Liver (tissue), 8 donors: ENCODE measurements at regions not wholly inside any gene's neighbourhood (a gene's known extent, or its start where the extent isn't known, plus 50 kb on each side); places are given as distances from the start of the nearest gene placed in this dataset.

Experiments used
- DNase-seq: peaks from one replicate; pipeline ENCODE4 v3.0.0-alpha.2; 2017; ENCODE audit warnings: low spot score
- H3K27ac ChIP-seq, 2 donors: one replicate each; pipeline ENCODE4 v1.7.0; 2013; ENCODE audit warnings: inconsistent platforms in 2 of 2, low read length in 2 of 2, control low read depth in 1 of 2, low read depth in 1 of 2, mild to moderate bottlenecking in 1 of 2
- H3K27me3 ChIP-seq, 4 donors: one replicate each; pipeline versions ENCODE4 v1.6.1 to v1.7.0; 2013; ENCODE audit warnings: low read length in 3 of 4, inconsistent platforms in 1 of 4, mild to moderate bottlenecking in 1 of 4, moderate library complexity in 1 of 4; ENCODE audit not compliant: control insufficient read depth in 4 of 4, insufficient read depth in 4 of 4
- H3K36me3 ChIP-seq, 4 donors: one replicate each; pipeline versions ENCODE4 v1.6.1 to v1.7.0; 2013; ENCODE audit warnings: low read length in 3 of 4, mild to moderate bottlenecking in 3 of 4, low read depth in 1 of 4, moderate library complexity in 1 of 4; ENCODE audit not compliant: control insufficient read depth in 4 of 4, insufficient read depth in 3 of 4
- H3K4me1 ChIP-seq, 4 donors: one replicate each; pipeline versions ENCODE4 v1.6.1 to v1.7.0; 2013; ENCODE audit warnings: low read length in 3 of 4, mild to moderate bottlenecking in 3 of 4, moderate library complexity in 1 of 4; ENCODE audit not compliant: control insufficient read depth in 4 of 4, insufficient read depth in 4 of 4
- H3K4me3 ChIP-seq, 3 donors: one replicate each; pipeline versions ENCODE4 v1.6.1 to v1.7.0; 2013; ENCODE audit warnings: low read length in 3 of 3, control low read depth in 1 of 3, low read depth in 1 of 3, mild to moderate bottlenecking in 1 of 3
- H3K9ac ChIP-seq, 2 donors: one replicate each; pipeline ENCODE4 v1.7.0; 2013; ENCODE audit warnings: low read length in 2 of 2, mild to moderate bottlenecking in 2 of 2, moderate library complexity in 2 of 2, control low read depth in 1 of 2, low read depth in 1 of 2
- H3K9me3 ChIP-seq, 4 donors: one replicate each; pipeline versions ENCODE4 v1.6.1 to v1.7.0; 2013; ENCODE audit warnings: low read length in 3 of 4; ENCODE audit not compliant: control insufficient read depth in 4 of 4
- EGR1 ChIP-seq, 2 donors: IDR thresholded peaks; 2 replicates each; pipeline ENCODE4 v1.6.1; 2016 to 2018; ENCODE audit warnings: antibody characterized with exemption in 2 of 2, low read depth in 2 of 2
- FOXA1 ChIP-seq: IDR thresholded peaks from 2 replicates; pipeline ENCODE4 v1.6.1; 2016; ENCODE audit warnings: antibody characterized with exemption
- FOXA2 ChIP-seq: IDR thresholded peaks from 2 replicates; pipeline ENCODE4 v1.6.1; 2016; ENCODE audit warnings: antibody characterized with exemption
- HNF4A ChIP-seq, 2 donors: conservative IDR thresholded peaks; 2 replicates each; pipeline ENCODE4 v1.6.1; 2016; ENCODE audit warnings: antibody characterized with exemption in 2 of 2, mild to moderate bottlenecking in 2 of 2
- HNF4G ChIP-seq: IDR thresholded peaks from 2 replicates; pipeline ENCODE4 v1.6.1; 2016; ENCODE audit warnings: antibody characterized with exemption
- JUND ChIP-seq, 2 donors: IDR thresholded peaks; 2 replicates each; pipeline ENCODE4 v1.6.1; 2016; ENCODE audit warnings: antibody characterized with exemption in 2 of 2
- NR2F2 ChIP-seq: IDR thresholded peaks from 2 replicates; pipeline ENCODE4 v1.6.1; 2016; ENCODE audit warnings: antibody characterized with exemption
- RAD21 ChIP-seq, 2 donors: IDR thresholded peaks; 2 replicates each; pipeline ENCODE4 v1.6.1; 2016; ENCODE audit warnings: antibody characterized with exemption in 2 of 2, mild to moderate bottlenecking in 2 of 2
- RXRA ChIP-seq, 2 donors: IDR thresholded peaks; 2 replicates each; pipeline ENCODE4 v1.6.1; 2017 to 2018; ENCODE audit warnings: antibody characterized with exemption in 2 of 2, mild to moderate bottlenecking in 1 of 2
- SP1 ChIP-seq: IDR thresholded peaks from 2 replicates; pipeline ENCODE4 v1.6.1; 2018; ENCODE audit warnings: antibody characterized with exemption, mild to moderate bottlenecking
- TAF1 ChIP-seq: conservative IDR thresholded peaks from 2 replicates; pipeline ENCODE4 v1.6.1; 2016; ENCODE audit warnings: antibody characterized with exemption, mild to moderate bottlenecking
- YY1 ChIP-seq: IDR thresholded peaks from 2 replicates; pipeline ENCODE4 v1.6.1; 2016; ENCODE audit warnings: antibody characterized with exemption, mild to moderate bottlenecking
- WGBS: extraction: QIAGEN DNeasy Blood & Tissue Kit; methylation state at CpG from one replicate; pipeline ENCODE4 v1.1.7; 2013; 5-methylcytosine and 5-hydroxymethylcytosine counted together
- TF ChIP-seq, protein P1 (sequence below): IDR thresholded peaks from 2 replicates; pipeline ENCODE4 v1.6.1; 2016; ENCODE audit warnings: antibody characterized with exemption
- TF ChIP-seq, protein P2 (sequence below): IDR thresholded peaks from 2 replicates; pipeline ENCODE4 v1.6.1; 2016; ENCODE audit warnings: antibody characterized with exemption
- TF ChIP-seq, protein P3 (sequence below): fragments of 150-350 bp; IDR thresholded peaks from 2 replicates; pipeline ENCODE4 v1.5.1; 2017; ENCODE audit warnings: improper control_type of control experiment, low read depth, low read length; ENCODE audit not compliant: missing input control
- TF ChIP-seq, protein P4 (sequence below): IDR thresholded peaks from 2 replicates; pipeline ENCODE4 v1.6.1; 2016; ENCODE audit warnings: antibody characterized with exemption, mild to moderate bottlenecking
- TF ChIP-seq, protein P5 (sequence below): IDR thresholded peaks from 2 replicates; pipeline ENCODE4 v1.6.1; 2016; ENCODE audit warnings: antibody characterized with exemption
- donor health status: healthy.
- donor health status: healthy.
- donor health status: healthy.
- donor health status: healthy.
- donor health status: healthy.

DNA sequence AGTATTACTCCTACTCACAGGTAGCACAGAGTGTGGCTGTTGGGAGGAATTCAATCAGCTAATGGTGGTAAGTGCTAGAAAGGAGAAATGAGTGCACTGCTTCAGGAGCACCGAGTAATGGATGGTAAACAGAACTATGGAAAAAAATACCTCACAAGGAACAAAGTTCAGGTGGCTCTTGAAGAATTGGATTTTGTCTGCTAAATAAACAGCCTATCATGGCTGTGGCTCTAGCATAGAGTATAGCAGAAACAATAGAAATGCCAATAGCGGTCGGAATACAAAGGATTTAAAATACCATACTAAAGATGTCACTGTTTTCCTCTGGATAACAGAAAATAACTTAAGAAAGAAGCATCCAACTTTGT, 482.5 kb downstream of the NUP35 start (continued):
- TF ChIP-seq, protein P1, sequence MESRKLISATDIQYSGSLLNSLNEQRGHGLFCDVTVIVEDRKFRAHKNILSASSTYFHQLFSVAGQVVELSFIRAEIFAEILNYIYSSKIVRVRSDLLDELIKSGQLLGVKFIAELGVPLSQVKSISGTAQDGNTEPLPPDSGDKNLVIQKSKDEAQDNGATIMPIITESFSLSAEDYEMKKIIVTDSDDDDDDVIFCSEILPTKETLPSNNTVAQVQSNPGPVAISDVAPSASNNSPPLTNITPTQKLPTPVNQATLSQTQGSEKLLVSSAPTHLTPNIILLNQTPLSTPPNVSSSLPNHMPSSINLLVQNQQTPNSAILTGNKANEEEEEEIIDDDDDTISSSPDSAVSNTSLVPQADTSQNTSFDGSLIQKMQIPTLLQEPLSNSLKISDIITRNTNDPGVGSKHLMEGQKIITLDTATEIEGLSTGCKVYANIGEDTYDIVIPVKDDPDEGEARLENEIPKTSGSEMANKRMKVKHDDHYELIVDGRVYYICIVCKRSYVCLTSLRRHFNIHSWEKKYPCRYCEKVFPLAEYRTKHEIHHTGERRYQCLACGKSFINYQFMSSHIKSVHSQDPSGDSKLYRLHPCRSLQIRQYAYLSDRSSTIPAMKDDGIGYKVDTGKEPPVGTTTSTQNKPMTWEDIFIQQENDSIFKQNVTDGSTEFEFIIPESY = no peak
- no peak for TF ChIP-seq RAD21 (IDR thresholded peaks at IDR 0.05)

DNA sequence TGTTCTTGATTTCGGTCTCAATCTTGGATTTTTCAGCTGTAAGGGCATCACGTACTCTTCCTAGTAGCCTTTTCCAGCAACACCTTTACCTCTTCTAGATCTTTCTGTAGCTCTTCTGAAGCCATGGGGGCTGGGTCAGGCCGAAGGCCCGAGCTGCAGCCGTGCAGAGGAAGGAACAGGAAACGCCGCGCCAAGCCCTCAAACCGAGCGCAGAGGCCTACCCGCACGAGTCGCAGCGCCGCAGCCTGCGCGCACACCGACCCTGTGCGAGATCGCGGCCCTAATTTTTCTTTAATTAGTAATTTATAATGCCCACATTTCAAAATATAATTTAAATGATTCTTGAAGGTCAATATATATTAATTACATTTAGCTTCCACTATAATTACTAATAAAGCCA, 483.8 kb downstream of the NUP35 start:
- Histone ChIP-seq H3K9me3 (no peaks in the 10 kb centered on the region), H3K27ac (no peak overlapping the region), H3K27me3 (no peaks in the 10 kb centered on the region), H3K4me1 (no peaks in the 10 kb centered on the region), H3K9ac (no peak overlapping the region), H3K4me3 (no peak overlapping the region), H3K36me3 (no peaks in the 10 kb centered on the region)
- WGBS = 95% methylated on average over 21 of the region's 21 CpGs
- DNase-seq = no peak
- TF ChIP-seq, protein P2, sequence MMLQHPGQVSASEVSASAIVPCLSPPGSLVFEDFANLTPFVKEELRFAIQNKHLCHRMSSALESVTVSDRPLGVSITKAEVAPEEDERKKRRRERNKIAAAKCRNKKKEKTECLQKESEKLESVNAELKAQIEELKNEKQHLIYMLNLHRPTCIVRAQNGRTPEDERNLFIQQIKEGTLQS = no peak
- TF ChIP-seq JUND (IDR thresholded peaks at IDR 0.05) = no peak
- TF ChIP-seq NR2F2 = no peak
- TF ChIP-seq, protein P1 = no peak
- TF ChIP-seq SP1 = no peak
- no peak for TF ChIP-seq RXRA (IDR thresholded peaks at IDR 0.05)
- TF ChIP-seq FOXA1 = no peak
- TF ChIP-seq, protein P3, sequence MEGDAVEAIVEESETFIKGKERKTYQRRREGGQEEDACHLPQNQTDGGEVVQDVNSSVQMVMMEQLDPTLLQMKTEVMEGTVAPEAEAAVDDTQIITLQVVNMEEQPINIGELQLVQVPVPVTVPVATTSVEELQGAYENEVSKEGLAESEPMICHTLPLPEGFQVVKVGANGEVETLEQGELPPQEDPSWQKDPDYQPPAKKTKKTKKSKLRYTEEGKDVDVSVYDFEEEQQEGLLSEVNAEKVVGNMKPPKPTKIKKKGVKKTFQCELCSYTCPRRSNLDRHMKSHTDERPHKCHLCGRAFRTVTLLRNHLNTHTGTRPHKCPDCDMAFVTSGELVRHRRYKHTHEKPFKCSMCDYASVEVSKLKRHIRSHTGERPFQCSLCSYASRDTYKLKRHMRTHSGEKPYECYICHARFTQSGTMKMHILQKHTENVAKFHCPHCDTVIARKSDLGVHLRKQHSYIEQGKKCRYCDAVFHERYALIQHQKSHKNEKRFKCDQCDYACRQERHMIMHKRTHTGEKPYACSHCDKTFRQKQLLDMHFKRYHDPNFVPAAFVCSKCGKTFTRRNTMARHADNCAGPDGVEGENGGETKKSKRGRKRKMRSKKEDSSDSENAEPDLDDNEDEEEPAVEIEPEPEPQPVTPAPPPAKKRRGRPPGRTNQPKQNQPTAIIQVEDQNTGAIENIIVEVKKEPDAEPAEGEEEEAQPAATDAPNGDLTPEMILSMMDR = no peak
- no peak for TF ChIP-seq RAD21 (IDR thresholded peaks at IDR 0.05)
- no peak for TF ChIP-seq TAF1
- no peak for TF ChIP-seq EGR1 (IDR thresholded peaks at IDR 0.05; ENCODE audit: low read depth in 2 of 2)
- TF ChIP-seq FOXA2 = no peak
- TF ChIP-seq, protein P4, sequence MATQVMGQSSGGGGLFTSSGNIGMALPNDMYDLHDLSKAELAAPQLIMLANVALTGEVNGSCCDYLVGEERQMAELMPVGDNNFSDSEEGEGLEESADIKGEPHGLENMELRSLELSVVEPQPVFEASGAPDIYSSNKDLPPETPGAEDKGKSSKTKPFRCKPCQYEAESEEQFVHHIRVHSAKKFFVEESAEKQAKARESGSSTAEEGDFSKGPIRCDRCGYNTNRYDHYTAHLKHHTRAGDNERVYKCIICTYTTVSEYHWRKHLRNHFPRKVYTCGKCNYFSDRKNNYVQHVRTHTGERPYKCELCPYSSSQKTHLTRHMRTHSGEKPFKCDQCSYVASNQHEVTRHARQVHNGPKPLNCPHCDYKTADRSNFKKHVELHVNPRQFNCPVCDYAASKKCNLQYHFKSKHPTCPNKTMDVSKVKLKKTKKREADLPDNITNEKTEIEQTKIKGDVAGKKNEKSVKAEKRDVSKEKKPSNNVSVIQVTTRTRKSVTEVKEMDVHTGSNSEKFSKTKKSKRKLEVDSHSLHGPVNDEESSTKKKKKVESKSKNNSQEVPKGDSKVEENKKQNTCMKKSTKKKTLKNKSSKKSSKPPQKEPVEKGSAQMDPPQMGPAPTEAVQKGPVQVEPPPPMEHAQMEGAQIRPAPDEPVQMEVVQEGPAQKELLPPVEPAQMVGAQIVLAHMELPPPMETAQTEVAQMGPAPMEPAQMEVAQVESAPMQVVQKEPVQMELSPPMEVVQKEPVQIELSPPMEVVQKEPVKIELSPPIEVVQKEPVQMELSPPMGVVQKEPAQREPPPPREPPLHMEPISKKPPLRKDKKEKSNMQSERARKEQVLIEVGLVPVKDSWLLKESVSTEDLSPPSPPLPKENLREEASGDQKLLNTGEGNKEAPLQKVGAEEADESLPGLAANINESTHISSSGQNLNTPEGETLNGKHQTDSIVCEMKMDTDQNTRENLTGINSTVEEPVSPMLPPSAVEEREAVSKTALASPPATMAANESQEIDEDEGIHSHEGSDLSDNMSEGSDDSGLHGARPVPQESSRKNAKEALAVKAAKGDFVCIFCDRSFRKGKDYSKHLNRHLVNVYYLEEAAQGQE = no peak
- TF ChIP-seq, protein P5, sequence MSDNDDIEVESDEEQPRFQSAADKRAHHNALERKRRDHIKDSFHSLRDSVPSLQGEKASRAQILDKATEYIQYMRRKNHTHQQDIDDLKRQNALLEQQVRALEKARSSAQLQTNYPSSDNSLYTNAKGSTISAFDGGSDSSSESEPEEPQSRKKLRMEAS = no peak
- TF ChIP-seq HNF4G = no peak
- TF ChIP-seq HNF4A (conservative IDR thresholded peaks at IDR 0.05) = no peak
- TF ChIP-seq YY1 = no peak
